ENCODE measurements at regions not wholly inside any gene's neighbourhood (a gene's known extent, or its start where the extent isn't known, plus 50 kb on each side); places are given as distances from the start of the nearest gene placed in this dataset.

DNA sequence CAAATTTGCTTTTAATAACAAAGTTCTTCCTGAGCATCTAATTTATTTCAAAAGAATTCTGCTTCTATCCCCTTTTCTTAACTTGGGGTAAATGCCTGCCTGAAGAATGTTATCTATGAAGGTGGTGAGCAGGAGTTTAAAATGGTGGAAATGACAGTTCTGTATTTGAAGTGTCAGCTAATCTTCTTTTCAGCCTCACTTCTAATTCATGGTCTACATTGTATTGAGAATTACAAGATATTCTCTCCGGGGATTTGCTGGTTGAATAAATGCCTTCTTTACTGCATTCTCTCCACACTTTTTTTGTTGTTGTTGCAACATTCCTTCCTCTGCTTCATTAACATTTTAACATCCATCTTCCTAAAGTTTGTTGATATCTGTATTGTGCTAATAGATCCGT lies 143.1 kb upstream of the GRIN3A start:
- TF ChIP-seq JUND (IDR thresholded peaks at IDR 0.05), result no peak
- no peak for TF ChIP-seq GABPA (IDR thresholded peaks at IDR 0.05 in 1 of 2, conservative IDR thresholded peaks at IDR 0.05 in 1 of 2)
- TF ChIP-seq ZBTB33 (IDR thresholded peaks at IDR 0.05), result no peak
- no peak for TF ChIP-seq FOXA1 (IDR thresholded peaks at IDR 0.05)
- TF ChIP-seq ATF3 (IDR thresholded peaks at IDR 0.05), result no peak
- TF ChIP-seq RXRA (IDR thresholded peaks at IDR 0.05), result no peak
- TF ChIP-seq HNF4A (conservative IDR thresholded peaks at IDR 0.05), result no peak
- no peak for TF ChIP-seq YY1 (IDR thresholded peaks at IDR 0.05)
- no peak for TF ChIP-seq FOXA2 (IDR thresholded peaks at IDR 0.05)
- TF ChIP-seq SP1 (IDR thresholded peaks at IDR 0.05), result no peak
- TF ChIP-seq, protein P1, sequence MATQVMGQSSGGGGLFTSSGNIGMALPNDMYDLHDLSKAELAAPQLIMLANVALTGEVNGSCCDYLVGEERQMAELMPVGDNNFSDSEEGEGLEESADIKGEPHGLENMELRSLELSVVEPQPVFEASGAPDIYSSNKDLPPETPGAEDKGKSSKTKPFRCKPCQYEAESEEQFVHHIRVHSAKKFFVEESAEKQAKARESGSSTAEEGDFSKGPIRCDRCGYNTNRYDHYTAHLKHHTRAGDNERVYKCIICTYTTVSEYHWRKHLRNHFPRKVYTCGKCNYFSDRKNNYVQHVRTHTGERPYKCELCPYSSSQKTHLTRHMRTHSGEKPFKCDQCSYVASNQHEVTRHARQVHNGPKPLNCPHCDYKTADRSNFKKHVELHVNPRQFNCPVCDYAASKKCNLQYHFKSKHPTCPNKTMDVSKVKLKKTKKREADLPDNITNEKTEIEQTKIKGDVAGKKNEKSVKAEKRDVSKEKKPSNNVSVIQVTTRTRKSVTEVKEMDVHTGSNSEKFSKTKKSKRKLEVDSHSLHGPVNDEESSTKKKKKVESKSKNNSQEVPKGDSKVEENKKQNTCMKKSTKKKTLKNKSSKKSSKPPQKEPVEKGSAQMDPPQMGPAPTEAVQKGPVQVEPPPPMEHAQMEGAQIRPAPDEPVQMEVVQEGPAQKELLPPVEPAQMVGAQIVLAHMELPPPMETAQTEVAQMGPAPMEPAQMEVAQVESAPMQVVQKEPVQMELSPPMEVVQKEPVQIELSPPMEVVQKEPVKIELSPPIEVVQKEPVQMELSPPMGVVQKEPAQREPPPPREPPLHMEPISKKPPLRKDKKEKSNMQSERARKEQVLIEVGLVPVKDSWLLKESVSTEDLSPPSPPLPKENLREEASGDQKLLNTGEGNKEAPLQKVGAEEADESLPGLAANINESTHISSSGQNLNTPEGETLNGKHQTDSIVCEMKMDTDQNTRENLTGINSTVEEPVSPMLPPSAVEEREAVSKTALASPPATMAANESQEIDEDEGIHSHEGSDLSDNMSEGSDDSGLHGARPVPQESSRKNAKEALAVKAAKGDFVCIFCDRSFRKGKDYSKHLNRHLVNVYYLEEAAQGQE (IDR thresholded peaks at IDR 0.05), result no peak
- TF ChIP-seq, protein P2, sequence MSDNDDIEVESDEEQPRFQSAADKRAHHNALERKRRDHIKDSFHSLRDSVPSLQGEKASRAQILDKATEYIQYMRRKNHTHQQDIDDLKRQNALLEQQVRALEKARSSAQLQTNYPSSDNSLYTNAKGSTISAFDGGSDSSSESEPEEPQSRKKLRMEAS (IDR thresholded peaks at IDR 0.05), result no peak
- no peak for TF ChIP-seq HNF4G (IDR thresholded peaks at IDR 0.05)
- TF ChIP-seq NR2F2 (IDR thresholded peaks at IDR 0.05), result no peak
- TF ChIP-seq RAD21 (IDR thresholded peaks at IDR 0.05), result no peak
- TF ChIP-seq EGR1 (IDR thresholded peaks at IDR 0.05; ENCODE audit: low read depth in 2 of 2), result no peak
- TF ChIP-seq, protein P3, sequence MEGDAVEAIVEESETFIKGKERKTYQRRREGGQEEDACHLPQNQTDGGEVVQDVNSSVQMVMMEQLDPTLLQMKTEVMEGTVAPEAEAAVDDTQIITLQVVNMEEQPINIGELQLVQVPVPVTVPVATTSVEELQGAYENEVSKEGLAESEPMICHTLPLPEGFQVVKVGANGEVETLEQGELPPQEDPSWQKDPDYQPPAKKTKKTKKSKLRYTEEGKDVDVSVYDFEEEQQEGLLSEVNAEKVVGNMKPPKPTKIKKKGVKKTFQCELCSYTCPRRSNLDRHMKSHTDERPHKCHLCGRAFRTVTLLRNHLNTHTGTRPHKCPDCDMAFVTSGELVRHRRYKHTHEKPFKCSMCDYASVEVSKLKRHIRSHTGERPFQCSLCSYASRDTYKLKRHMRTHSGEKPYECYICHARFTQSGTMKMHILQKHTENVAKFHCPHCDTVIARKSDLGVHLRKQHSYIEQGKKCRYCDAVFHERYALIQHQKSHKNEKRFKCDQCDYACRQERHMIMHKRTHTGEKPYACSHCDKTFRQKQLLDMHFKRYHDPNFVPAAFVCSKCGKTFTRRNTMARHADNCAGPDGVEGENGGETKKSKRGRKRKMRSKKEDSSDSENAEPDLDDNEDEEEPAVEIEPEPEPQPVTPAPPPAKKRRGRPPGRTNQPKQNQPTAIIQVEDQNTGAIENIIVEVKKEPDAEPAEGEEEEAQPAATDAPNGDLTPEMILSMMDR (IDR thresholded peaks at IDR 0.05; ENCODE audit: low read depth, low read length, missing input control), result no peak
- TF ChIP-seq TAF1 (conservative IDR thresholded peaks at IDR 0.05), result no peak
- Histone ChIP-seq H3K4me1 (ENCODE audit: control insufficient read depth in 4 of 4, insufficient read depth in 4 of 4, low read length in 3 of 4) (no peaks in the 10 kb centered on the region), H3K4me3 (ENCODE audit: low read depth in 1 of 3, low read length in 3 of 3) (no peak overlapping the region), H3K27me3 (ENCODE audit: control insufficient read depth in 4 of 4, insufficient read depth in 4 of 4, low read length in 3 of 4) (no peaks in the 10 kb centered on the region), H3K9me3 (ENCODE audit: control insufficient read depth in 4 of 4, low read length in 3 of 4) (no peaks in the 10 kb centered on the region), H3K9ac (ENCODE audit: low read depth in 1 of 2, low read length in 2 of 2) (no peak overlapping the region), H3K36me3 (ENCODE audit: control insufficient read depth in 4 of 4, insufficient read depth in 3 of 4, low read depth in 1 of 4, low read length in 3 of 4) (no peaks in the 10 kb centered on the region), H3K27ac (ENCODE audit: low read depth in 1 of 2, low read length in 2 of 2) (no peak overlapping the region)
- no peak for DNase-seq (ENCODE audit: low spot score)
- 84% methylated on average over 2 of the region's 2 CpGs for WGBS

All from liver (tissue), 8 donors.